ENCODE measurements at regions not wholly inside any gene's neighbourhood (a gene's known extent, or its start where the extent isn't known, plus 50 kb on each side); places are given as distances from the start of the nearest gene placed in this dataset.

DNA sequence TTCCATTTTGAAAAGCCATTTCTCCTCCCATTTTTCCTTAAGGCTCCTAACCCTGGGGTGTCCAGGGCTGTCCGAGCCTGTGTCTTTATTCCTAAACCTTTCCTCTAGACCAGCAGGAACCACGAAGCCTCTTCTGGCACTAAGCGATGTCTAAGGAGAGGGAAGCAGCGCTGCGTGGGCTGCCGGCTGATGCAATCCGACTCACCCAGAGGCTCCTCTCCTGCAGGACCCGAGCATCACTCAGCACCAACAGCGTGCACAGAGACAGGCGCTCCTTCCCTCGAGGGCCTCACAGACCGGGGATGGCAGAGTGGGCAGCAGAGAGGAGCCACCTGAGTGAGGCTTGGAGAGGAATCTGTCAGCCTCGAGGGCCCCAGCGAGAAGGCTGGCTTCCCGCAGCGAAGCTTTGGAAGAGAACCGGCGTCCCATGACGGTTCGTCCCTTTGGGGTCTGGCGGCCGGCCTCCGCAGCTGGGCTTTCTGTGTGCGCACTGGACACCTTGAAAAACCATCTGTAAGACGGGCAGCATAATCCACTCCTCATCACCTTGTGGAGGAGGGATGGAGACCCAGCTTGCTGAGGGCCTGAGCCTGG lies 174.3 kb downstream of the FOXL1 start:
- H3K4me1 ChIP-seq (ENCODE audit: insufficient read depth, low read length, poor library complexity, severe bottlenecking) = no peaks in the 10 kb centered on the region
- no TSS peak for BruUV-seq (replicated peaks)
- no peak overlapping the region for H3K4me3 ChIP-seq (ENCODE audit: low read depth, low read length, poor library complexity, severe bottlenecking)
- no peak for TF ChIP-seq EZH2 (IDR thresholded peaks at IDR 0.05; ENCODE audit: borderline replicate concordance, low read depth, low read length, poor library complexity, severe bottlenecking)
- TF ChIP-seq, protein P1, sequence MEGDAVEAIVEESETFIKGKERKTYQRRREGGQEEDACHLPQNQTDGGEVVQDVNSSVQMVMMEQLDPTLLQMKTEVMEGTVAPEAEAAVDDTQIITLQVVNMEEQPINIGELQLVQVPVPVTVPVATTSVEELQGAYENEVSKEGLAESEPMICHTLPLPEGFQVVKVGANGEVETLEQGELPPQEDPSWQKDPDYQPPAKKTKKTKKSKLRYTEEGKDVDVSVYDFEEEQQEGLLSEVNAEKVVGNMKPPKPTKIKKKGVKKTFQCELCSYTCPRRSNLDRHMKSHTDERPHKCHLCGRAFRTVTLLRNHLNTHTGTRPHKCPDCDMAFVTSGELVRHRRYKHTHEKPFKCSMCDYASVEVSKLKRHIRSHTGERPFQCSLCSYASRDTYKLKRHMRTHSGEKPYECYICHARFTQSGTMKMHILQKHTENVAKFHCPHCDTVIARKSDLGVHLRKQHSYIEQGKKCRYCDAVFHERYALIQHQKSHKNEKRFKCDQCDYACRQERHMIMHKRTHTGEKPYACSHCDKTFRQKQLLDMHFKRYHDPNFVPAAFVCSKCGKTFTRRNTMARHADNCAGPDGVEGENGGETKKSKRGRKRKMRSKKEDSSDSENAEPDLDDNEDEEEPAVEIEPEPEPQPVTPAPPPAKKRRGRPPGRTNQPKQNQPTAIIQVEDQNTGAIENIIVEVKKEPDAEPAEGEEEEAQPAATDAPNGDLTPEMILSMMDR (conservative IDR thresholded peaks at IDR 0.05; ENCODE audit: low read depth, low read length) = no peak
- DNase-seq (ENCODE audit: low spot score) = no peak
- H3K27ac ChIP-seq (ENCODE audit: low read depth, low read length, poor library complexity, severe bottlenecking) = no peak overlapping the region
- H3K9me3 ChIP-seq (ENCODE audit: low read depth, low read length, poor library complexity, severe bottlenecking) = no peaks in the 10 kb centered on the region
- ChIA-PET CTCF (no interaction called here), POLR2A (ENCODE audit: low non-redundant PET) (no interaction called here)
- H3K36me3 ChIP-seq (ENCODE audit: insufficient read depth, low read length, poor library complexity, severe bottlenecking) = no peaks in the 10 kb centered on the region
- H3K27me3 ChIP-seq (replicated peaks; ENCODE audit: insufficient read depth, low read depth, low read length, poor library complexity) = no peaks in the 10 kb centered on the region
- intact Hi-C loops (cut with micrococcal nuclease; ENCODE audit: unreplicated experiment) = no loop called here

GRCh38 chr16:86753399-86753798 lies 175.1 kb downstream of the FOXL1 start:
- POLR2A ChIA-PET (ENCODE audit: low non-redundant PET) = no interaction called here
- Histone ChIP-seq H3K27ac (ENCODE audit: low read depth, low read length, poor library complexity, severe bottlenecking) (no peak overlapping the region), H3K4me1 (ENCODE audit: insufficient read depth, low read length, poor library complexity, severe bottlenecking) (no peaks in the 10 kb centered on the region), H3K9me3 (ENCODE audit: low read depth, low read length, poor library complexity, severe bottlenecking) (no peaks in the 10 kb centered on the region), H3K27me3 (replicated peaks; ENCODE audit: insufficient read depth, low read depth, low read length, poor library complexity) (no peaks in the 10 kb centered on the region), H3K36me3 (ENCODE audit: insufficient read depth, low read length, poor library complexity, severe bottlenecking) (no peaks in the 10 kb centered on the region), H3K4me3 (ENCODE audit: low read depth, low read length, poor library complexity, severe bottlenecking) (no peak overlapping the region)
- no peak for TF ChIP-seq EZH2 (IDR thresholded peaks at IDR 0.05; ENCODE audit: borderline replicate concordance, low read depth, low read length, poor library complexity, severe bottlenecking)
- TF ChIP-seq, protein P1 (conservative IDR thresholded peaks at IDR 0.05; ENCODE audit: low read depth, low read length) = no peak
- intact Hi-C loops (cut with micrococcal nuclease; ENCODE audit: unreplicated experiment) = no loop called here
- CTCF ChIA-PET = no interaction called here
- DNase-seq (ENCODE audit: low spot score) = no peak
- BruUV-seq (replicated peaks) = no TSS peak

GRCh38 chr16:86755571-86756006 lies 177.2 kb downstream of the FOXL1 start:
- POLR2A ChIA-PET (ENCODE audit: low non-redundant PET) = no interaction called here

More at GRCh38 chr16:86755571-86756006, 177.2 kb downstream of the FOXL1 start:
- no peaks in the 10 kb centered on the region for H3K36me3 ChIP-seq (ENCODE audit: insufficient read depth, low read length, poor library complexity, severe bottlenecking)
- no peaks in the 10 kb centered on the region for H3K9me3 ChIP-seq (ENCODE audit: low read depth, low read length, poor library complexity, severe bottlenecking)
- H3K27me3 ChIP-seq (replicated peaks; ENCODE audit: insufficient read depth, low read depth, low read length, poor library complexity) = peaks cover 9% of the 10 kb centered on the region
- DNase-seq (ENCODE audit: low spot score) = no peak
- H3K4me1 ChIP-seq (ENCODE audit: insufficient read depth, low read length, poor library complexity, severe bottlenecking) = no peaks in the 10 kb centered on the region
- TF ChIP-seq, protein P1 (conservative IDR thresholded peaks at IDR 0.05; ENCODE audit: low read depth, low read length) = no peak
- no peak for TF ChIP-seq EZH2 (IDR thresholded peaks at IDR 0.05; ENCODE audit: borderline replicate concordance, low read depth, low read length, poor library complexity, severe bottlenecking)
- no TSS peak for BruUV-seq (replicated peaks)
- intact Hi-C loops (cut with micrococcal nuclease; ENCODE audit: unreplicated experiment) = no loop called here
- CTCF ChIA-PET = no interaction called here
- H3K4me3 ChIP-seq (ENCODE audit: low read depth, low read length, poor library complexity, severe bottlenecking) = no peak overlapping the region
- no peak overlapping the region for H3K27ac ChIP-seq (ENCODE audit: low read depth, low read length, poor library complexity, severe bottlenecking)
